Activated CD4-positive, alpha-beta memory T cell treated with anti-CD3 and anti-CD28 coated beads, Interleukin-2, amount 10 ng/mL, durations not matched to agents 7 days and 5 days (primary cell): ENCODE measurements at regions not wholly inside any gene's neighbourhood (a gene's known extent, or its start where the extent isn't known, plus 50 kb on each side); places are given as distances from the start of the nearest gene placed in this dataset.
"Not testable (repeated sequence)": the region's sequence is repeated elsewhere in the genome, so short reads cannot be mapped to it uniquely, and the experiment has no call there.

Experiments used
- CTCF ChIA-PET: fragments of 350-600 bp; sonication (Branson Sonifier 250); formaldehyde crosslinking; loops from one replicate; lab custom pipeline; 2021; ENCODE audit warnings: antibody characterized with exemption, inconsistent platforms; lab: Charles Lee
- POLR2A ChIA-PET: fragments of 350-600 bp; sonication (Branson Sonifier 250); formaldehyde crosslinking; loops from one replicate; lab custom pipeline; 2021; ENCODE audit warnings: antibody characterized with exemption; lab: Charles Lee
- DNase-seq: peaks from one replicate; pipeline ENCODE4 v3.0.0-alpha.2; 2020
- H3K27ac Mint-ChIP-seq: one replicate; pipeline ENCODE4 v1.8.0; 2021; ENCODE audit warnings: mild to moderate bottlenecking, mixed read lengths
- H3K27me3 Mint-ChIP-seq: one replicate; pipeline ENCODE4 v1.8.0; 2021; ENCODE audit warnings: mixed read lengths
- H3K36me3 Mint-ChIP-seq: one replicate; pipeline ENCODE4 v1.8.0; 2021; ENCODE audit warnings: low read depth, mixed read lengths
- H3K4me1 Mint-ChIP-seq: one replicate; pipeline ENCODE4 v1.8.0; 2021; ENCODE audit warnings: mixed read lengths
- H3K4me3 Mint-ChIP-seq: one replicate; pipeline ENCODE4 v1.8.0; 2021; ENCODE audit warnings: mild to moderate bottlenecking, mixed read lengths
- H3K9me3 Mint-ChIP-seq: one replicate; pipeline ENCODE4 v1.8.0; 2021; ENCODE audit warnings: mixed read lengths

DNA sequence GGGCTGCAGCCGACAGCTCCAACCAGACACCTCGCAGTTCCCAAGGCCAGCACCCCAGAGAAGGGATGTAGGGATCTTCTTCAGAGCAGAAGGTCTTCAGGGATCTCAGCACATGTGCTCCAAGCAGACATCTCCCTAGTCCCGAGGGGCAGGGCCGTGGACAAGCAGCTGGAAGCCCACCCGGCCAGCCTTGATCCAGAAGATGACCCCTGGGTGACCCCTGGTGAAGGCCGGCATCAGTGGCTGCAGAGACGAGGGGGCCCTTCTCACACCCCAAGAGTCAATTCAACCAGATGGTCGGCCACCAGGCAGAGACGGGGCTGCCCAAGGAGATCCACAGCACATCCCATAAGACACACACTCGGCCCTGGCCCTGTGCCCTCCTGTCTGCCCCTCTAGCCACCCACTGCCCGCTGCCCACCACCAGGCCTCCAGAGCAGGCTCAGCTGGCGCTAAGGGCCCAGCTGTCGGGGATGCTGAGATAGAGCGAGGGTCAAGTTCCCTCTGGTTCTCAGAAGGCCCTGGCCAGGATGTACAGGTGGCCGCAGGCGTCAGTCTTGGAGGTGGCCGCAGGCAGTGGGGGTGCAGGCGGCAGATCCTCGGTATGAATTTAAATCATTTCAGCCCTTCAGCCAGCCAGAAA is 168.3 kb downstream of the BRD1 start:
- Mint-ChIP-seq H3K36me3 (peaks cover 11% of the 10 kb centered on the region), H3K9me3 (no peaks in the 10 kb centered on the region), H3K4me1 (peaks cover 29% of the 10 kb centered on the region), H3K27ac (no peak overlapping the region), H3K4me3 (no peak overlapping the region), H3K27me3 (no peaks in the 10 kb centered on the region)
- CTCF ChIA-PET, result no interaction called here
- DNase-seq, result no peak
- POLR2A ChIA-PET, result no interaction called here

DNA sequence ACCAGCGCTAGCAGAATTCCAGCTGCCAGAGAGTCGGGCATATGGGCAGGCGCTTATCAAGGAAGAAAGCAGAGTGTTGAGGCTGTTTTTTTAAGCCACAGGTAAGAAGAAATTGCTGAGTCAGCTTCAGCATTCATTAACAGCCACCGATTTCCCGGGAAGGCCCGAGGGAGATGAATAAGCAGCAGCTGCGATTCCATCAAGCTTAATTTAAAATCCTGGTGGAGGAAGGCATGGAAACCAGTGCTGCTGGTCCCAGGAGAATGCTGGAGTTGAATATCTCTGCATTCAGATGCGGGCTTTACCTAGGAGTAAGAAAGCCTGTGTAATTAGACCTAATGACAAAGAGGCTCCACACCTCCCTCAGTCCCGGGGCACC is 168.8 kb downstream of the BRD1 start:
- no peaks in the 10 kb centered on the region for H3K27me3 Mint-ChIP-seq

DNA sequence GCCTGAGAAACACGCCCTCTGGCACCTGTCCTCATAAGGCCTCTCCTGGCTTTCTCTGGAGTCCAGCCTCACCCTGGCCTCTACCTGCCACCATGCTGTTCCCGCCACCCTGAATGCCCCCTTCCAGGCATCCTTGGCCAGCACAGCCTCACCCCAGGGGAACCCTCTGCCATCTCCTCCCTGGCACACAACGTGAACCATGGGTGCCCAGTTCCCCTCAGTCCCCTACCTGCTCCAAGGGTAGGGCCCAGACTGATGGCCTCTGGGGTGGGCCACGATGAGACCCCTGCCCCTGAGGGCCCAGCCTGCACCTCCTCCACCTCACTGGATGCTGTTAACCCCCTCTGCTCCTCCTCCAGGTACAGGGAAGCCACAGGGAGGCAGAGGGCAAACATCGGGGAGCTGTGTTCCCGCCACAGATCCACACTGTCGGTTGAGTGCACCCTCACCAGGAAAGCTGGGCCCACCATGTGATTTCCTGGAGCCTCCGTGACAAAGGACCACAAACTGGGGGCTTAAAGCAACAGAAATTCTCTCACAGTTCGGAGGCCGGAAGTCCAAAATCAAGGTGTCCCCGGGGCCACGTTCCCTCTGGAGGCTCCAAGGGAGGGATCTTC is 169.6 kb downstream of the BRD1 start:
- DNase-seq, result no peak
- POLR2A ChIA-PET, result no interaction called here
- no peaks in the 10 kb centered on the region for H3K27me3 Mint-ChIP-seq
- CTCF ChIA-PET, result interaction anchor here (1.2 to 1.6 kb wide), 2 partner anchors 9 to 67 kb away, joined by 3 read pairs; no protein-coding TSS in a partner anchor
- peak overlapping the region; percentile 61 for H3K27ac Mint-ChIP-seq
- peaks cover 32% of the 10 kb centered on the region for H3K4me1 Mint-ChIP-seq
- peak overlapping the region; percentile 89 for H3K4me3 Mint-ChIP-seq
- H3K36me3 Mint-ChIP-seq, result peaks cover 16% of the 10 kb centered on the region
- no peaks in the 10 kb centered on the region for H3K9me3 Mint-ChIP-seq

More for the DNA sequence above, 168.8 kb downstream of the BRD1 start:
- POLR2A ChIA-PET, result no interaction called here
- Mint-ChIP-seq H3K27ac (no peak overlapping the region), H3K4me3 (no peak overlapping the region), H3K4me1 (peaks cover 31% of the 10 kb centered on the region), H3K36me3 (peaks cover 14% of the 10 kb centered on the region), H3K9me3 (no peaks in the 10 kb centered on the region)
- DNase-seq, result no peak
- CTCF ChIA-PET, result interaction anchor here (1.2 kb wide), 1 partner anchor 66 kb away, joined by 3 read pairs; no protein-coding TSS in a partner anchor

DNA sequence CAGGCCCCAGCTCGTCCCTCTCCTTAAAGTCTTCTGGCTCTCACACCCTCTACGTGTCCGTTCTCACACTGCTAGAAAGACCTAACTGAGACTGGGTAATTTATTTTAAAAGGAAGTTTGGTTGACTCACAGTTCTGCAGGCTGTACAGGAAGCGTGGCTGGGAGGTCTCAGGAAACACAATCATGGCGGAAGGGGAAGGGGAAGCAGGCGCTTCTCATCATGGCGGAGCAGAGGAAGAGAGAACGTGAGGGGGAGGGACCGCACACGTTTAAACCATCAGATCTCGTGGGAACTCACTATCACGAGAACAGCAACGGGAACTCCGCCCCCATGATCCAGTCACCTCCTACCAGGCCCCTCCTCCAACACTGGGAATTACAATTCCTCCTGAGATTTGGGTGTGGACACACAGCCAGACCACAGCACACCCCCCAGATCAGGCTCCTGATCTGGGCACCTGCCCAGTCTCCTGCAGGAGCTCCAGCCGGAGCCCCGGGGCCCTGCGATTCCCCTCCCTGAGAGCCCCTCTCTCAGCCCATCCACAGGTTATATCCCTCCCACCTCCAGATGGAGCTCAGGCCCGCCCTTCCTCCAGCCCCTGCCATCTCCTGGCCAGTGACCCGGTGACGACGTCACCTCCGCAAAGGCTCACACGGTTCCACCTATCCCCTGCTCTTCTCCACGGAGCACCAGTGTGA is 170.2 kb downstream of the BRD1 start:
- Mint-ChIP-seq H3K4me3 (peak overlapping the region; percentile 89), H3K36me3 (peaks cover 16% of the 10 kb centered on the region), H3K27ac (peak overlapping the region; percentile 61), H3K27me3 (no peaks in the 10 kb centered on the region), H3K9me3 (no peaks in the 10 kb centered on the region), H3K4me1 (peaks cover 32% of the 10 kb centered on the region)
- ChIA-PET POLR2A (interaction anchor here (1.3 kb wide), 1 partner anchor 14 kb away, joined by 3 read pairs; no protein-coding TSS in a partner anchor), CTCF (interaction anchor here (0.7 to 1.6 kb wide), 4 partner anchors 8 to 67 kb away, joined by 3 to 4 read pairs (median 4); no protein-coding TSS in a partner anchor)
- peak; percentile 80 for DNase-seq

DNA sequence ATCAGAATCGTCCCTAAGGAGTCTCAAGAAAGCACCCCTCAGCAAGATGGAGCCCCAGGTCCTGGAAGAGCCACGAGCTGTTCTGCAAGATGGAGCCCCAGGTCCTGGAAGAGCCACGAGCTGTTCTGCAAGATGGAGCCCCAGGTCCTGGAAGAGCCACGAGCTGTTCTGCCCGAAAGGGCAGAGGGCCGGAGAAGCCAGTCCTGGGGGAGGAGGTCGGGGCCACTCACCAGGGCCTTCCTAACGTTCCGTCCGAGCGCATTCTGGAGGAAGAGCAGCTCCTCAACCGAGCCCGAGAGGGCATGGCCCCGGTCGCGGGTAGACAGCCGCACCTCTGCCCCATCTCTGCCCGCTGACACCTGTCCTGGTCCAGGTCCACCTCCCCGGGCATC is 170.8 kb downstream of the BRD1 start:
- ChIA-PET CTCF (interaction anchor here (0.7 to 1.6 kb wide), 4 partner anchors 9 to 67 kb away, joined by 3 to 4 read pairs (median 4); no protein-coding TSS in a partner anchor), POLR2A (interaction anchor here (1.3 kb wide), 1 partner anchor 14 kb away, joined by 3 read pairs; no protein-coding TSS in a partner anchor)
- not testable (repeated sequence) for H3K9me3 Mint-ChIP-seq, H3K27me3 Mint-ChIP-seq
- Mint-ChIP-seq H3K27ac (peak overlapping the region; percentile 61), H3K4me3 (peak overlapping the region; percentile 89), H3K4me1 (peaks cover 32% of the 10 kb centered on the region), H3K36me3 (peaks cover 16% of the 10 kb centered on the region)
- DNase-seq, result peak; percentile 51

DNA sequence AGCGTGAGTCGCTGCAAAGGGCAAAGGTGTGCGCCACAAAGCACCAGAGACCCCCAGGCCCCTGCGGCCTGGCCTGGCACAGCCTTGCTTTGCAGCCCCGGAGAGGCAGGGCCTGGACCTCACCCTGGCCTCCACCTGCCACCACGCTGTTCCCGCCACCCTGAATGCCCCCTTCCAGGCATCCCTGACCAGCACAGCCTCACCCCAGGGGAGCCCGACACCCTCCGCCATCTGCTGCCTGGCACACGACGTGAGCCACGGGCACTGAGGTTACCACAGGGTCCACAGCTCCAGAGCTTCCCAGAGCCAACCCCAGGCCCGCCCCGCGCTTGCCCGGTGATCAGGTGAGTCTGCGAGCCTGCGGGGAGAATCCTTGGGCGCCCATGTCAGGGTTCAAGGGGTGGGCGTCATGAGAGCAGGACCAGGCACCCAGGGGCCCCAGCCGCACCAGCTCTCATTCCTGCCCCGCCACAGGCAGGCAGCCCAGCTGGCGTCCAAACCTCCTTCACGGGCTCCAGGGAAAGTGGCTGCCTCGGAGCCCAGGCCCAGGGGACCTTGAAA is 171.3 kb downstream of the BRD1 start:
- Mint-ChIP-seq H3K9me3 (no peaks in the 10 kb centered on the region), H3K36me3 (peaks cover 16% of the 10 kb centered on the region), H3K27me3 (no peaks in the 10 kb centered on the region), H3K4me3 (peak overlapping the region; percentile 89), H3K4me1 (peaks cover 32% of the 10 kb centered on the region), H3K27ac (no peak overlapping the region)
- CTCF ChIA-PET, result interaction anchor here (0.7 to 1.6 kb wide), 4 partner anchors 9 to 68 kb away, joined by 3 to 4 read pairs (median 4); no protein-coding TSS in a partner anchor
- no peak for DNase-seq
- POLR2A ChIA-PET, result interaction anchor here (1.3 kb wide), 1 partner anchor 13 kb away, joined by 3 read pairs; no protein-coding TSS in a partner anchor

DNA sequence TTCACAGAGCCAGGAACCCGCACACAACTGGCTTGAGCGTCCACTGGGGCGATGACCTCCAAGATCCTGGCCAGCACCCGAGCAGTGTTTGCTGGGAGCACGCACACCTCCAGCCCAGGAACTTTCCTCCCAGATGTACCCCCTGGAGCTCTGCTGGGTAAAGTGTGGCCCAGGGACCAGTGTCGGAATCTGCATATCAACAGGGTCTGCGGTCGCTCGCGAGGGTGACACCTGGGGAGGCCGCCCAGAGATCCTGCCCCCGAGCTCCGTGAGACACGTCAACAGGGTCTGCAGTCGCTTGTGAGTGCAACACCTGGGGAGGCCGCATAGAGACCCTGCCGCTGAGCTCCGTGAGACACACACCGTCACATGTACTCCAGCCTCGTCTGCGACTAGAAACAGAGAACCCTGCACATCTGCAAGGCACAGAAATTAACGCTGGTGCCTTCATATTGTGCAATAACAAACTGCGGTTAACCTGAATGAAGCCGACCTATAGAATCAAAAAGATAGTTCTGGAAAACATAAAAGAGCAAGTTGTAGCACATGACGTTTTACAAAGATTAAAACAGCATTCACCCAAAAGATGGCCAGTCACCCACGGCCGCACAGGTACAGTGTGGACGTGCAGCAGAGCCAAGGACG is 172.4 kb downstream of the BRD1 start:
- CTCF ChIA-PET, result no interaction called here
- no peak overlapping the region for H3K27ac Mint-ChIP-seq
- peak overlapping the region; percentile 89 for H3K4me3 Mint-ChIP-seq
- POLR2A ChIA-PET, result no interaction called here
- no peaks in the 10 kb centered on the region for H3K27me3 Mint-ChIP-seq
- H3K4me1 Mint-ChIP-seq, result peaks cover 32% of the 10 kb centered on the region
- H3K36me3 Mint-ChIP-seq, result peaks cover 20% of the 10 kb centered on the region
- no peaks in the 10 kb centered on the region for H3K9me3 Mint-ChIP-seq
- no peak for DNase-seq

DNA sequence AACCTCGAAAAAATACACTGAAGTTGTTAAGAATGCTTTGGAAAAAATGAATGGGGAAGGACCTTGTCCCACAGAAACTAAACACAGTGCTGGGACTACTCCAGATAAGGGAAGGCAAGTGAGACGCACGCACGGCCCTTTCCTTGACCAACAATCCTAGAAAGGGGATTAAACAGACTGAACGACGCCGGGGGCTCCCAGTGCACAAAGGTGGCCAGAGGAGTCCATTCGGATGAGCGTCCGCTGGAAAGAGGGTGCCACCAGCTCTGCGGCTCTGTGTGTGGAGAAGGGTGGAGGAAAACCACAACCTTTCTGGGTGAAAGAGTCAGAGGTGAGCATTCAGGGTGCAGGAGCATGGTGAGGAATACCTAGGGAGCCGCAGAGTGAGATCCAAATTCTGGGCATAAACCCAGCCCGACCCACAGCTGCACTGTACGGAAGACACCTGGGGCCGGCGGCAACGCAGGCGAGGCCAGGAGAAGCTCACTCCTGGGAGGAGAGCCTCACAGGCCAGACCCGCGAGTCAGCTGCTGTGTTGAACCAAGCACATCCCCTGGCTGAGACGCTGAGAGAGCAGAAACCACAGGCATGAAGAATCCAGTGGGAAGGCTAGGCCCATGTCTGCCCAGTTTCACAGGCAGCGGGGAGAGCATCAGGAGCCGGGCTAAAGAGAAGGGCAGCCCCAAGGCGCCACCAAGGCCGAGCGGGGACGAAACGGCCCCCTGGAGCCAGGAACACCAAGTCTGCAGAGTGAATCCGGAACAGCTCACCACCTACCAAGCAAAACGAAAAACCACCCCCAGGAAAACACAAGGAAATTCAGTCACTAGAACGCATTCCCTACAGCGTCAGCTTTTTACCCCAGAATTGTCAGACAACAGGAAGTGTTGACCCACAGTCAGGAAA is 177.1 kb downstream of the BRD1 start:
- Mint-ChIP-seq H3K27ac (no peak overlapping the region), H3K4me1 (peaks cover 13% of the 10 kb centered on the region), H3K27me3 (no peaks in the 10 kb centered on the region), H3K4me3 (no peak overlapping the region), H3K9me3 (no peaks in the 10 kb centered on the region), H3K36me3 (peaks cover 16% of the 10 kb centered on the region)
- DNase-seq, result no peak
- ChIA-PET POLR2A (no interaction called here), CTCF (no interaction called here)

DNA sequence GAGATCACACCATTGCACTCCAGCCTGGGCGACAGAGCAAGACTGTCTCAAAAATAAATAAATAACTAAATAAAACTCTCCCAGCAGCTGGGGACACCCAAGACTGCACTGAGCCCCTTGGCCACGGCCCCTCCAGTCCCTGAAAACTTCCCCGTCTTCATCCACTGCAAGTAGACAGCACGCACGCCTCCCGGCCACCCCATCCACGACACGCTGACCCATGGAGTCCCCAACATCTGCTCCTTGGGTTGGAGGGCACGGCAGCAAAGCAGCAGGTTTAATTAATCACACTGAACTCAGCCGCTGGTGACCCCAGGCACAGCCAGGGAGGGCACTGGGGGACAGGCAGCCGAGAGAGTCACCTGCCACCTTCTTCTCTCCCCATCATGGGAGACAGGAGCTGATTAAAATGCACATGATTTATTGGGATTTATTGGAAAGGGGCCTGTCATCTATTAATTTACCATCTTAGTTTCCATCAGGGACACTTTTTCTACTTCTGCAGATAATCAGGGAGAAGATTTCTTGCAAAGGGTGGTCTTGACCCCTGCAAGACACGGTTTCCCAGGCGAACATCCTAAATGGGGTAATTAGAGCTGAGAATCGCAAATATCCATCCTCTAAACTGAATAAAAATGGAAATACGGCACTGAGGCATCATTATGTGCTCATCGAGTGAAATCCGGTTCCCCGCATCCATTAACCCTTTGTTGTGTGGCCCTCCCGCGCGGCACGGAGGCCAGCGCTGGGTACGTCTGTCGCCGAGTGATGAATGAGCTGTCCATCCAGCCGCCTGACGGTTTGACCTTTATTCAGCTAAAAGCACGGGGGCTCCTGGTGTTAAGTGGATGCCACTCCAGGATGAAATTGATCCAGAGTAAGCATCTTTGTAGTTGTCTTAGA is 178.3 kb downstream of the BRD1 start:
- H3K9me3 Mint-ChIP-seq, result no peaks in the 10 kb centered on the region
- ChIA-PET POLR2A (no interaction called here), CTCF (no interaction called here)
- H3K4me1 Mint-ChIP-seq, result peaks cover 2% of the 10 kb centered on the region
- H3K36me3 Mint-ChIP-seq, result peaks cover 11% of the 10 kb centered on the region
- no peak overlapping the region for H3K4me3 Mint-ChIP-seq
- no peak for DNase-seq
- H3K27ac Mint-ChIP-seq, result no peak overlapping the region
- no peaks in the 10 kb centered on the region for H3K27me3 Mint-ChIP-seq

DNA sequence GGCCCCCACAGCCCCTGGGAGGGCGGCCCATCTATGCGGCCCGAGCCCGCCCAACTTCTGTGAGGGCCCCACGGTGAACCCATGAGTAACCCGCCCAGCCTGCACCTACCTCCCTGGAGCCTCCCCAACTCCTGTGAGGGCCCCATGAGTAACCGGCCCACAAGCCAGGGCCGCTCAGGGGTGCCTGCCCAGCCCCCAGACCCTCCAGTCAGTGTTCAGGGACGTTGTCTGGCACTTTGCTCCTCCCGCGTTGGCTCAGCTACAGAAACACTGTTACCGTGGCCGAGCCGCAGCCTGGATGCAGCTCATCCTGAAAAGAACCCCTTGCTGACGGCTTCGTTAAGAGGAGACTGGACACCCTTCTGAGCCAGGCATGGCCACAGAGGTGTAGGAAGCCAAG is 179.6 kb downstream of the BRD1 start:
- H3K36me3 Mint-ChIP-seq, result peaks cover 7% of the 10 kb centered on the region
- CTCF ChIA-PET, result no interaction called here
- no peak overlapping the region for H3K4me3 Mint-ChIP-seq
- no peaks in the 10 kb centered on the region for H3K27me3 Mint-ChIP-seq
- DNase-seq, result no peak
- H3K27ac Mint-ChIP-seq, result no peak overlapping the region
- no peaks in the 10 kb centered on the region for H3K9me3 Mint-ChIP-seq
- no peaks in the 10 kb centered on the region for H3K4me1 Mint-ChIP-seq
- POLR2A ChIA-PET, result no interaction called here

DNA sequence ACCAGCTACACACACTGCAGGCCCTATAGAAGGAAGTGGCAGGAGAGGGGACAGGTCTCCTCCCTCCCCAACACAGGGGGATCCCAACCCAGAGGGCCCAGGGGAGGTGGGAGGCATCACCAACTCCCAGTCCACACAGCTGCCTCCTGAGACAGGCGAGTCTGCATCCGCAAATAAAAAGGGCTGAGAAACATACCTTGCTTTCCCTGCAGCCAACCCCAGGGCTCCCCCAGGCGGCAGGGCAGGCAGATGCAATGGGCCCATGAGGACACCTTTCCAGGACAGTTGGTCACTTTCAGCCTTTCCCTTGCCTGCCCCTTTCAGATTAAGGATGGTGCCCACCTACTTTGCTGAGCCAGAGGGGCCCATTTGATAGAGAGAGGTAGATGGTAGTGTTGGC is 180.0 kb downstream of the BRD1 start:
- DNase-seq, result no peak

More for the DNA sequence above, 180.0 kb downstream of the BRD1 start:
- POLR2A ChIA-PET, result no interaction called here
- H3K27ac Mint-ChIP-seq, result no peak overlapping the region
- no peak overlapping the region for H3K4me3 Mint-ChIP-seq
- CTCF ChIA-PET, result no interaction called here
- H3K9me3 Mint-ChIP-seq, result no peaks in the 10 kb centered on the region
- no peaks in the 10 kb centered on the region for H3K27me3 Mint-ChIP-seq
- H3K4me1 Mint-ChIP-seq, result no peaks in the 10 kb centered on the region
- H3K36me3 Mint-ChIP-seq, result peaks cover 7% of the 10 kb centered on the region
